GM19455 (cell line): ENCODE measurements at regions not wholly inside any gene's neighbourhood (a gene's known extent, or its start where the extent isn't known, plus 50 kb on each side); places are given as distances from the start of the nearest gene placed in this dataset.
"Not testable (repeated sequence)": the region's sequence is repeated elsewhere in the genome, so short reads cannot be mapped to it uniquely, and the experiment has no call there.

Source experiments
- ATAC-seq: cut with Tn5 transposase; IDR thresholded peaks from one replicate; pipeline ENCODE4 v1.9.1; 2021; ENCODE audit not compliant: unreplicated experiment

DNA sequence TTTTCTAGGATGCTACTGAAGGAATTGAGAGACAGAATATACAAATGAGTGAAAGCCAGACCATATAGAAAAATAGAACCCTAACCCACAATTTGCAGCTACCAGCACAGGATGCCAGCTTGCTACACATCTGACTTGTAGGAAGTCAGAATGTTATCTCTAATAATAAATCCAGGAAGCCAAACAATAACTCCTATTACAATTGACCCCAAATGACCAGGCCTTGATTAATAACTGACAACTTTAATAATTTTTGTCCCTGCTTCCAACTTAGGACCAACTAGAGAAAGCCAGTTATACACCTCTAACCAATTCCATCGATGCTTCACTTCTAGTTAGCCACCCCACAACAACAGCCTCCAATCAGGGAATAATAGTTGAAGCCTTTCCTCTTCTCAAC is 193.4 kb downstream of the CASP12 start:
- no peak for ATAC-seq

DNA sequence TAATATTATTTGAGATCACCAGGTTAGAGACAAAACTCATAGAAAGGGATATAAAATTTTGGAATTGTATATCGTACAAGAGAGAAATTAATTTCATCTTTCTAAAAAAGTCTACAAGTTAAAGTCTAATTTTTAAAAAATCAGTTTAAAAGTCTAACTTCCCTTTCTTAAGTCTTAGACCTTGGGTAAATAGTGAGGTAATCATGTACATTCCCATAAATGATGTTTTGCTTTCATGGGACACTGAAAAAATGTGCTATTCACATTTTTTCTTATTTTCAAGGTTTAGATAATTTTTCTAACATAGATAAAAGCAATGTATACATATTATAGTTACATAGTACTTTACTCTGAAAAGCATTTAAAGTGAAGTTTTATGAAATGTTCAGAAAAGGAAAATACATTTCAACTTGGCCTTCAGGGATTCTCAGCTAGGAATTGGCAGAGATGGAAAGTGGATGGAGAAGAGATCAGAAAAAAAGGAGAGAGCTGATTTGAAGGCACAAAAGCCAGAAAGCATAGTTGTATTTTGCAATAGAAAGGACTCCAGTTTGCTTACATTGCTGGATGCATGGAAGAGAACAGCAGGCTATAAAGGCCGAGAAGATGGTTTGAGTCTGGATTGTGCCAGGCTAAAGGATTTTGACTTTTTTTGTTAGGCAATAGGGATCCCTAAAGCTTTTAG is 194.0 kb downstream of the CASP12 start:
- no peak for ATAC-seq

DNA sequence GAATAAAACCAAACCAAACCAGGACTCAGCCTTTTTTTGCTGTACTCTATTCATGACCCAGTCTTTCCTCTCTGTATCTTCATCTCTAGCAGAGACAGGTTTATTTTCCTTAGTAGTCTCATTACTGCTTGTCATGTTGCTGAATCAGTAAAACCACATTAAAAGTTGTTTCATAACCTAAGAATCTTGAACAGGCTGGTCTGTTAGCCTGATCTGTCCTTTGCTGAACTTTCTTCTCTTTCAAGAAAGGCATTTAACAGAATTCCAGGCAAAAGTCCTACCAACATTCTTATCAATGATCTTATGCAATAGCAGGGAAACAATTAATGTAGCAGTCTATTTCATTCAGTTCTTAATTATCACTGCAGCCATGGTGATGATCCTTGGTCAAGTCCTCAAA is 197.7 kb downstream of the CASP12 start:
- ATAC-seq = no peak

DNA sequence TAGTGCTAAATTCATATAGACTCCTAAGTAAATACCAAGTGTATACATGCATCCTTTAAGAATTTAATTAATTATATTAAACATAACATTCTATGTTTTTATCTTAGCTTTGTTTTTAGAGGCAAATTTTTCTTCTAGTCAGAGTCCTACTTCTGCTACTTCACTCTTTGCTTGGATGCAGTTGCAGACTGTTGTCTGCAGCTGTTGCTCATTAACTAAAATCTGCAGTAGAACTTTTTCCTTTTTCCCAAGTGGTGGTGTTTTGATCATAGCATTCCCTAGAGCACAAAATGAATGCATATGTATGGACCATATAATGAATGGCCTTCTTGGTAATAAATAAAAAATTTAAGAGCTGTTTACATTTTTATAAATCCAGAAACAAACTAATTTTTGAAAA is 198.3 kb downstream of the CASP12 start:
- ATAC-seq = no peak

DNA sequence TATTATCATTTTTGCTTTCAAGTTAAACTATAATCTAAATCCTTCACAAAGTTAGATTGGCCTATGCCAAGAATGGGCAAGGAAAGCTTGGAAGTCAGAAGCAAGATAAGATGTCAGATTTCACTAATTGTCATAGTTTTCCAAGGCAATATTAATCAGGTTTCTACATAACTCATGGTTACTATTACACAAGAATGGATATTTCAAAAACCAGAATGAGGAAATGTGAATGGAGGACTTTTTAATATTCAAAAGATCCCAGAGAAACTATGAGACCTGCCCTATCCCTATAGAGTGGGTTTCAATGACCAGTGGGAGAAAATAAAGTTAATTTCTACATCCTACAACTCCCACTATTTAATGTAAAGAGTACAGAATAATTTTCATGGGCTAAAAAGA is 203.2 kb downstream of the CASP12 start:
- no peak for ATAC-seq

DNA sequence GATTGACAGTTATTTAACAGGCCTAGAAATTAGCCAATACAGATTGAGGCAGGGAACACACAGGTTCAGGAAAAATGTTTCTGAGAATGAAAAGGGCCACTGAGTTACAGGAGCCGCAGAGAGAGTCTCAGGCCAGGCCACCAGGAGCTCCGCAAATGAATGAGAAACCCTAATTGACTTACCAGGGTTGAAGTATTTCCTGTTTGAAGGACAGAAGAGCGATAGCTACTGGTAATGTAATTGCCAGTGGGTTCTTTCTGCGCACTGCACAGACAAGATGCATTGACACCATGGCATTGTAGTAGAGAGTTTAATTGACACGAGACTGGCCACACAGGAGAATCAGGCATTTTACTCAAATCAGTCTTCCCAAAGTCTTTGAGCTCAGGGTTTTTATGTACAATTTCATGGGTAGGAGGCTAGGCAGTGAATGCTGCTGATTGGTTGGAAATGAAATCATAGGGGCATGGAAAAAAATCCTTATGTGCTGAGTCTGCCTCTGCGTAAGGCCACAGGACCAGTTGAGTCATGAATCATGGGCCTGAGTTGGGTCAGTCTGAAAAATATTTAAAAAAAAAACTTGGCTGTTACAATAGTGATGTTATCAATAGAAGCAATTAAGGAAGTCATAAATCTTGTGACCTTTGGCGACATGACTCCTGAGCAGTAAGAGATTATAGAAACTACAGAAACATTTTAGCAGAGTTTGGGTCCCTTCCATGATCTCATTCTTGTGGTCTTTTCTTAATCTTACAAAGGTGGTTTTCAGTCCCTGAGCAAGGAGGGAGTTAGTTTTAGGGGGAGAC is 203.8 kb downstream of the CASP12 start:
- no peak for ATAC-seq

DNA sequence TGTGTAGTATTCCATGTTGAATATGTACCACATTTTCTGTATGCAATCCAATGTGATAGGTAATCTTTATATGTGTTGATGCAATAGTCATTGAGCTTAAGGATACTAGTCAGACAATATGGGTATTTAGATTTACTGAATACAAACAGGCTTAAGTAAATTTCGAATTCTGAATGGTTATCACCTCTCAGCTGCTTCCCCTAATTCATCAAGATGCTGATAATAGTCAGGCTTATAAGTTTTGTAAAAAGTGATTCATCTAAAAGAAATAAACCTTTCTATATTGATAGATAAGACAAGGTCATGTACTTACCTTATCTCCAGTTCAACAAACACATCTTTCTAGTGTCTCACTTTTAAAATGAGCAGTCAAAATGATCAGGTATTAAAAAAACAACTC is 205.5 kb downstream of the CASP12 start:
- ATAC-seq = no peak

DNA sequence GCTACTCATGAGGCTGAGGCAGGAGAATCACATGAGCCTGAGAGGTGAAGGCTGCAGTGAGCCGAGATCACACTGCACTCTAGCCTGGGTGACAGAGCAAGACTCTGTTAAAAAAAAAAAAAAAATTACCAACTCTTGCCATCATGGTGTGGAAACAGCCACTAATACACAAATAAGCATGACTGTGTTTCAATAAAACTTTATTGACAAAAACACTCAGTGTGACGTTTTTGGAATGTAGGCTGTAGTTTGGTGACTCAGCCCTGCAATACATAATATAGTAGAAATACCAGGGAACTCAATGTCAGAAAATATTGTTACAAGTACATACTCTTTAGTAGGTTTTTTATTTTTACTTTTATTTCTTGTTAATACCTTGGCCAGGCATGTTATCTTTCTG is 207.1 kb downstream of the CASP12 start:
- no peak for ATAC-seq

DNA sequence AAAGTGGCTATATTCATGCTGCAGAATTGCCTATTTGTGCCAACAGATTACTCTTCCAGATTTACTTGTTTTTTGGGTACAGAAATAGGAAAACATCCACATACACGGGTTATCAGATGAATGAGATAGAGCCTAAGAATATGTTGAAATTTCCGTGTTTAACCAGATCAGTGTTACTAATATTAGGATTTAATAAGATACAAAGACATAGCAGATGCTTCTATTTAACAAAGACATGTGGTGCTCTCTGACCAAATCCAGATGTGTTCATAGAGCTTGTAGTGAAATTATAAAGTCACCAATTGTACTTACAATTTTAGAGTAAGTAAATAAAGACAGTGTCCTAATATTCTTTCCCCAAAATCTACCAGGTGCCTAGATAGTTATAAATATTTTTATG is 208.0 kb downstream of the CASP12 start:
- no peak for ATAC-seq

DNA sequence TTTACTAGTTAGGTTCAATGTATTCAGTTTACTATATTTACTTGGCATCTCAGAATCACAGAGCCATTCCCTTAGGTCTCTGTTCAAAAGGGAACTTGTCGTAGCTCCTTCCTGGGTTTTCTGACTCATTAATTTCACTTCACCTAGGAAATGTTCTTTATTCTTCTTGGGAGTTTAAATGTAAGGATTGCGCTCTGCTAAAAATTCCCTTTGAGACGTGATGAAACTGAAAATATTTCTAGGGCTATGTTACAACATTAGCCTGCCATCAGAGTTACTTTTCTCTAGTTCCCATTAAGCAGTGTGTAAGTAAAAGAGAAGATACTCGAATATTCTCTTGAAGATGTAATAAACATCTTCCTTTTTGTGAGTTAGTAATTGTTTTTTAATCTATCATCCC is 209.5 kb downstream of the CASP12 start:
- no peak for ATAC-seq

DNA sequence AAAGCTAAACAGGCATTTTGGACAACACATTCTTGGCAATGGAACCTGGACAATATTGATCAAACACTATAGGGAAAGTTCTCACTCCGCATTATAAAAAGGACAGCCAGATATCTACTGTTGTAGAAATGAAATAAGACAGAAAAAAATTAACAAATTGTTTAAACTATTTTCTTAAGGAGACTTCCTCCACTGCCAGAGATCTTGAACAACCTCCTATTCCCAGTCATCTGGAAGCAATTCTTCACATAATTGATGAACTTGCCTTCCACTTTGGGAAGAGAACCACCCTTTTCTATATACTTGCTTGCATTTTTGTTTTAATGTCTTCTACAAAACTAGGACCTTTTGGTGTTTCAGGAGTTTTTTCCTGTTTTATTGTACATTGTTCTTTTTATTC is 216.1 kb downstream of the CASP12 start:
- no peak for ATAC-seq

DNA sequence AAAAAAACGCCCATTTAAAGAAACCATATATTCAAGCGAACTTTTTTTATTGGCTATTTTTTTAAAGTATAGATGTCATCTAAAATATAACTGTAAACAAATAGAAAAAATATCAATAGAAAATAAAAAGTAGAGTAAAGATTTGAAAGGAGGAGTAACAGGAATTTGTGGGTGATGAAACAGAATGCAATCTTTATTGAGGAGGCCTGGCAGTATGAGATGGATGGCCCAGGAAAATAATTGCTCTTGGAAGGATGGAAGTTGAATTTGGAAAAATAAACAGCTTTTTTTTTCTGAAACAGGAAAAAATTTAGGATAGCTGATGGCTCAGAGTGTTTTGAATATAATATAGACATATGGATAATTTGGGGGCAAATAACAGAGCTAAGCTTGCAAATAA is 219.0 kb downstream of the CASP12 start:
- no peak for ATAC-seq

DNA sequence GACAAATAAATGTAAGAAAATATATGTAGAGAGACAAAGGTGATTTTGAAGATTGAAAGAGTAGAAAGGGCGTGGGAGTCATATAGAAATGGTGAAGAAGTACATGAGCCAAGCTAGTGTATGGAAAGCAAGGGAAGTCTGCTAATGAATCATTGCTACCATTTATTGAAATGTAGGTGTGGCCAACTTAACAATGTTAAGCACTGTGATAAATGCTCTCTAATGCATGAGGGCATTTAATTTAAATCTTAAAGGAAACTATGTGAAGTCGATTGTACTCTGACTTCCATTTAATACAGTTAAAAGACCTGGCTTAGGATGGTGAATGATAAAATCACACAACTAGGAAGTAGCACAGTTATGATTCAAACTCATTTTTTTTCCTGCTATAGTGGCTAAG is 219.9 kb downstream of the CASP12 start:
- no peak for ATAC-seq

DNA sequence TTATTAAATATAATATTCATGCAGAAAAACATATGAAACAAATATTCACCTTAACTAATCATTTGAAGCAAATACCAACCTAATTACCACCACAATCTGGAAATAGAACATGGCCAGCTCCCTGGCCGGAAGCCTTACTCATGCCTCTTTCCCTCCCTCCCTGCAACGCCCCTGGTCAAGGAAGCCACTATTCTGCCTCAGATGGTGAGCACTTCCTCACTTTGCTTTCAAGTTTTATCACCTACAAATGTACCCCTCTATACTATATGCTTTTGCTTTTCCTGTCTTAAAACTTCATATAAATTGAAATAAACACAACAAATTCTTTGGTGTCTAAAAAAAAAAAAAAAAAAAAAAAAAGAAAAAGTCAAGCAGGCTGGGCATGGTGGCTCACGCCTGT is 221.2 kb downstream of the CASP12 start:
- ATAC-seq = not testable (repeated sequence)

DNA sequence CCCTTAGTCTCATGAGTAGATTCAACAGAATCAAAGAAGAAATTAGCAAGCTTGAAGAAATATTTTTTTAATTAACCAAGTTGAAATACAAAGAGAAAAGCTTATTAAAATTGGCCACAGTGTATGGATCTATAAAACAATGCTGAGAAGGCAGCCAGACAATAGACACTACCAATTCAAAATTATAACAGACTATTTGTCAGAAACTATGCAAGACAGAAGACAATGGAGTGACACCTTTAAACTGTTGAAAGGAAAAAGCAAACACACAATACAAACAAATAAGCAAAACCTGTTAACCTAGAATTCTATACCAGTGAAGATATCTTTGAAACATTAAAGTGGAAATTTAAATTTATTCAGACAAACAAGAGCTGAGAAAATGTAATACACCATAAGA is 225.4 kb downstream of the CASP12 start:
- ATAC-seq = no peak

DNA sequence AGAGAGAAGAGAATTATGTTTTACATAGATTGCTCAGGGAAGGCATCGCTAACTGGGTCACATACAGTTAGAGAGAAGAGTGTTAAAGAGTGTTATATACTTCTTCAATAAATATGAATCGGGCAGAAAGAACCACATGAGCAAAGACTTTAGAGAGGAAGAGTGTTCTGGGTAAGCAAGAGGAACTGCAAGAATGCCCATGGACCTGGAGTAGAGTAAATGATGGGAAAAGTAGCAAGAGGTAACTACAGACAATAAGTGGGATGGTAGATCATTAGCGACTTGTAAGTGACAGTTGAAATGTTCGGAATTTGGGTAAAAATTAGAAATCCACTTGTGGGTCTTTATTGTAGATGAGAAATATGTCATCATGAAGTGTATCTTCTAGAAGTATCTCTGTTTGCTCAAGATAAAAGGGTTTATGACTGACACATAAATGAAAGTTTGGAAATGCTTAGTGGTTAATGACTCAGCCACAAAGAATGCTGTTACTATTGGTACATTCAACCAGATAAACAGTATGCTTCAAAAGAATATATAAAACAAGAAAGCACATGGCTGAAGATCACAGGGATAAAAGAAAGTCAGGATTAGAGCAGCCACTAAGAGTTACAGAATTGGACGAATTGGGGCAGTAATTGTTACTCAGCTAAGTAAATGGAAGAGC is 229.3 kb downstream of the CASP12 start:
- ATAC-seq = no peak

DNA sequence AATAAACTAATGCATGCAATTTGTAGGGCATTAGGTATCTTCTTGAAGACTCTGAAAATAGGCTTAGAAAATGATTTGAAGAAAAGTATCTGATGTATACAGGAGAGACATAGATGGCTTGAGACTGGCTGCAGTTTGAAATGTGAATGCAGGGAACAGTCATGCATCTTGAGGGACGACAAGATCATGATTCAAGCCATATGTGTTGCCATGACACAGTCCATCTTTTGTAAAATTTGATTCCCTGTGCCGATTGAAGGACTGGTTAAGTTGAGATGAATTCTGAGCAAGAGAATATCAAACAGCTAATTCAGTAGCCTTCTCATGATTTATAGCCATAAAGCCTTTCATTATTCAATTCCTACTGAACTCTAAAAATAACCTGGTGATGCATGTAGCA is 231.6 kb downstream of the CASP12 start:
- no peak for ATAC-seq

DNA sequence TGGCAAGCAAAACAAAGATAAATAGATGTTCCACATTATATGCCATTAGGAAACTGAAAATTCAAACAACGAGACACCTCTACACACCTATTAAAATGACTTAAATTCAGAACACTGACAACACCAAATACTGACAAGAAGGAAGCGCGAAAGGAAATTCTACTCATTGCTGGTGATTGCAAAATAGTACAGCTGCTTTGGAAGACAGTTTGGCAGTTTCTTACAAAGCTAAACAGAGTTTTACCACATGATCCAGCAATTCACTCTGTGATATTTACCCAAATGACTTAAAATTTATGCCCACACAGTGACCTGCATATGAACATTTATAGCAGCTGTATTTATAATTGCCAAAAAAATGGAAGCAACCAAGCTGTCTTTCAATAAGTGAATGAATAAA is 232.6 kb downstream of the CASP12 start:
- ATAC-seq = no peak

DNA sequence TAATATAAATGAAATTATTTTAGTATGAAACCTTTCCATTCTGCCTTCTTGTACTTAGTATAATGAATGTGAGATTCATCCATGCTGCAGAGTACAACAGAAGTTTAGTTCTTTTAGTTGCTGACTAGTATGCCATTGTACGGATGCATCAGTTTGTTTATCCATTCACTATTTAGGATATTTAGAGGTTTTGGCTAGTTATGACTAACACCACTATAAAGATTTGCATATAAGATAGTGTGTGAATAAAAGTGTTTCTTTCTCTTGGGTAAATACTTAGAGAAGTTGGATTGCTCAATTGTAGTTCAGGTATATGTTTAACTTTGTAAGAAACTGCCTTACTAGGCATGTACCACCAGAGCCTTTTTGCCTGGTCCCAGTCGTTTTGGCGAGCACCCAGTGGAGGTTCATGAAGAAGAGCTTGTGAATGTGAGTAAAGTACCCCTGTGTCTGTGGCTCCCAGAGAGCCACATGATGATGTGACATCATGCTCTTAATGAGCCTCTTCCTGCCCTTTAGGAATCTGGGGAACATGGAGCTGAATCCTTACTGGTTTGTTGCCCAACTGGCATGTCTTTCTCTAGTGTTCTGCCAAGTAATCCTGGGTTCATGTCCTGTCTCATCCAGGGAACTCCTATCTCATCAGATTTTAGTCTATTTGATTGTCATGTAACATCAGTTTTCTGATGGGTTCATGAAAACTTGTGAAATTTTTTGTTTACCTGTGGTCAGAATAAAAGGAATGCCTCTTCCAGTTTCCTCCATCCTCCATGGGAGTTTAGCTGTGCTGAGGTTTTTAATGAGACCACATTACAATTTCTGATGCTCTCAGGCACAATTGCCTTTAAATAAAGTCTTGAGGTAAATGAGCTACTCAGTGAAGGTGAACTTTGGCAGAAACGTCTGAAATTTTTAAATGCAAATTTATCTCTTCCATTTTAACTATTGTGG is 234.8 kb downstream of the CASP12 start:
- no peak for ATAC-seq

DNA sequence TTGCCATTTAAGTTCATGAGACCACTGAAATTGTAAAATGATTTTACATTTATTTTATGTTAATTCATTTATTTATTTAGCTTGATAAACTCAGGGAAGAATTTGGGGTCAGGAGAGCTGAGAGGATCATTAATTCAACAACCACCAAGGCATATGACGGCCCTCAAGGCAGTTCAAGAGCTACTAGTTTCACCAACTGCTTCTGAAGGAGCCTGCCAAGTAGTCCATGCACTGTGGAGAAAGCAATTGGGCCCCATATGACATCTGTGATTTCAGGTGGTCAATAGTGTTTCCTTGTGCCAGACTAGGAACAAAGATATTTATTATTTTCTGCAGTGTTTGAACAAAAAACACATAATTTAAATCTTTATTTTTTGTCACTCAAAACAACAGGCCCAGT is 236.4 kb downstream of the CASP12 start:
- ATAC-seq = no peak

DNA sequence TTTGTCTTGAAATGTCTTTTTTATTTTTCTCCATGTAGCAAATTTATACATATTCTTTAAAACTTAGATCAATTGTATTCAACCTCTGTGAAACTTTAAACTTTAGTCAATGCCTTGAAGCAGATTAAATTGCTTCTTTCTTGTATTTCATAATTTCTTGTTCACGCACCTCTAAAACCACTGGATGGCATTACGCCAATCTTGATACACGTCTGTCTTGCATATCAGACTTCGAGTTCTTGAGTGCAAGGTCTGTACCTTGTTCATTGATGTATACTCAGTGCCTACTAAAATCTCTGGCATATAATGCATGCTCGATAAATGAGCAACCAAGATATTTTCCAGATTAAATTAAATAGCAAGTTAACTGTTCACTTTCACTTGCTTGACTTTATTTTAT is 236.8 kb downstream of the CASP12 start:
- no peak for ATAC-seq
